Mammary epithelial cell (primary cell): ENCODE measurements at regions not wholly inside any gene's neighbourhood (a gene's known extent, or its start where the extent isn't known, plus 50 kb on each side); places are given as distances from the start of the nearest gene placed in this dataset.

ENCODE experiments used
- CTCF ChIP-seq, 2 donors: IDR thresholded peaks in 1 of 2; conservative IDR thresholded peaks in 1 of 2; 2 replicates each; pipeline ENCODE4 v1.5.1; 2011 to 2012; ENCODE audit warnings: inconsistent platforms in 2 of 2, low read length in 2 of 2, mild to moderate bottlenecking in 2 of 2, control low read depth in 1 of 2, low read depth in 1 of 2; ENCODE audit not compliant: insufficient read depth in 1 of 2; ENCODE audit errors: extremely low read depth in 1 of 2
- EZH2 ChIP-seq: IDR thresholded peaks from 2 replicates; pipeline ENCODE4 v1.6.1; 2012; ENCODE audit warnings: low read length, inconsistent platforms, borderline replicate concordance

GRCh38 chr11:45436118-45436517, 150.0 kb upstream of the SYT13 start:
- TF ChIP-seq CTCF (conservative IDR thresholded peaks at IDR 0.05 in 1 of 2, IDR thresholded peaks at IDR 0.05 in 1 of 2; ENCODE audit: extremely low read depth in 1 of 2, insufficient read depth in 1 of 2, low read depth in 1 of 2, low read length in 2 of 2) = no peak
- TF ChIP-seq EZH2 = no peak
